H9 (cell line): ENCODE measurements at regions not wholly inside any gene's neighbourhood (a gene's known extent, or its start where the extent isn't known, plus 50 kb on each side); places are given as distances from the start of the nearest gene placed in this dataset.

Source experiments
- DNase-seq: peaks from one replicate; pipeline ENCODE4 v3.0.0-alpha.2; 2017
- H2AFZ ChIP-seq: one replicate; pipeline ENCODE4 v1.6.1; 2013; ENCODE audit warnings: mild to moderate bottlenecking, low read length, control low read depth, moderate library complexity
- H2AK5ac ChIP-seq: 2 replicates; pipeline ENCODE4 v1.6.1; 2013; ENCODE audit warnings: low read length, control low read depth, mixed read lengths; ENCODE audit not compliant: insufficient read length
- H2BK120ac ChIP-seq: one replicate; pipeline ENCODE4 v1.6.1; 2013; ENCODE audit warnings: low read depth, mild to moderate bottlenecking, low read length, control low read depth, inconsistent platforms; ENCODE audit not compliant: poor library complexity, severe bottlenecking
- H2BK12ac ChIP-seq: 2 replicates; pipeline ENCODE4 v1.6.1; 2013; ENCODE audit warnings: low read length, control low read depth, mixed read lengths, low read depth; ENCODE audit not compliant: insufficient read length
- H2BK15ac ChIP-seq: 2 replicates; pipeline ENCODE4 v1.6.1; 2013; ENCODE audit warnings: low read depth, low read length, control low read depth
- H2BK20ac ChIP-seq: one replicate; pipeline ENCODE4 v1.6.1; 2013; ENCODE audit warnings: low read depth, mild to moderate bottlenecking, low read length, control low read depth, inconsistent platforms; ENCODE audit not compliant: poor library complexity, severe bottlenecking
- H2BK5ac ChIP-seq: 2 replicates; pipeline ENCODE4 v1.6.1; 2013; ENCODE audit warnings: low read length, control low read depth, mixed read lengths; ENCODE audit not compliant: insufficient read length
- H3K14ac ChIP-seq: 2 replicates; pipeline ENCODE4 v1.6.1; 2013; ENCODE audit warnings: low read length, control low read depth; ENCODE audit not compliant: insufficient read depth
- H3K18ac ChIP-seq: 2 replicates; pipeline ENCODE4 v1.6.1; 2013; ENCODE audit warnings: low read depth, mild to moderate bottlenecking, mixed read lengths, low read length, control low read depth; ENCODE audit not compliant: insufficient read length
- H3K23ac ChIP-seq: 2 replicates; pipeline ENCODE4 v1.6.1; 2013; ENCODE audit warnings: low read length, control low read depth, mixed read lengths, low read depth; ENCODE audit not compliant: insufficient read length
- H3K23me2 ChIP-seq: 2 replicates; pipeline ENCODE4 v1.6.1; 2013; ENCODE audit warnings: low read depth, mild to moderate bottlenecking, mixed read lengths, low read length, control low read depth; ENCODE audit not compliant: insufficient read length, poor library complexity, severe bottlenecking
- H3K27ac ChIP-seq: 2 replicates; pipeline ENCODE4 v1.5.1; 2013; ENCODE audit warnings: low read length, control low read depth, mixed read lengths, low read depth; ENCODE audit not compliant: insufficient read length
- H3K27me3 ChIP-seq: 2 replicates; pipeline ENCODE4 v1.6.1; 2013; ENCODE audit warnings: low read length, control low read depth, inconsistent platforms; ENCODE audit not compliant: insufficient read depth
- H3K4ac ChIP-seq: 2 replicates; pipeline ENCODE4 v1.6.1; 2013; ENCODE audit warnings: low read depth, mild to moderate bottlenecking, control low read depth, inconsistent platforms, low read length, moderate library complexity
- H3K4me1 ChIP-seq: 2 replicates; pipeline ENCODE4 v1.6.1; 2013; ENCODE audit warnings: low read length, control low read depth, inconsistent platforms; ENCODE audit not compliant: insufficient read depth
- H3K4me2 ChIP-seq: 2 replicates; pipeline ENCODE4 v1.6.1; 2013; ENCODE audit warnings: low read length, control low read depth, mixed read lengths; ENCODE audit not compliant: insufficient read length, insufficient read depth
- H3K56ac ChIP-seq: 2 replicates; pipeline ENCODE4 v1.6.1; 2013; ENCODE audit warnings: low read depth, mild to moderate bottlenecking, mixed read lengths, low read length, control low read depth; ENCODE audit not compliant: insufficient read length
- H3K79me1 ChIP-seq: 2 replicates; pipeline ENCODE4 v1.6.1; 2013; ENCODE audit warnings: low read depth, mild to moderate bottlenecking, moderate library complexity, low read length, control low read depth, inconsistent platforms; ENCODE audit not compliant: insufficient read depth, poor library complexity, severe bottlenecking
- H3K79me2 ChIP-seq: 2 replicates; pipeline ENCODE4 v1.6.1; 2013; ENCODE audit warnings: low read length, control low read depth, inconsistent platforms; ENCODE audit not compliant: insufficient read depth
- H3K9ac ChIP-seq: 2 replicates; pipeline ENCODE4 v1.6.1; 2013; ENCODE audit warnings: low read length, control low read depth, mixed read lengths; ENCODE audit not compliant: insufficient read length; ENCODE audit errors: extremely low read depth
- H3K9me3 ChIP-seq: one replicate; pipeline ENCODE4 v1.6.1; 2013; ENCODE audit warnings: low read depth, low read length, inconsistent platforms; ENCODE audit not compliant: control insufficient read depth
- H3T11ph ChIP-seq: one replicate; pipeline ENCODE4 v1.6.1; 2013; ENCODE audit warnings: mild to moderate bottlenecking, low read length, control low read depth, inconsistent platforms
- H4K20me1 ChIP-seq: one replicate; pipeline ENCODE4 v1.6.1; 2013; ENCODE audit not compliant: control insufficient read depth, insufficient read length, insufficient read depth
- H4K5ac ChIP-seq: 2 replicates; pipeline ENCODE4 v1.6.1; 2013; ENCODE audit warnings: low read depth, mild to moderate bottlenecking, mixed read lengths, low read length, control low read depth; ENCODE audit not compliant: insufficient read length
- H4K8ac ChIP-seq: replicated peaks from 2 replicates; pipeline ENCODE4 v1.6.1; 2013; ENCODE audit warnings: low read length, control low read depth, mixed read lengths, low read depth; ENCODE audit not compliant: insufficient read length
- H4K91ac ChIP-seq: 2 replicates; pipeline ENCODE4 v1.6.1; 2013; ENCODE audit warnings: low read depth, mild to moderate bottlenecking, moderate library complexity, mixed read lengths, low read length, control low read depth; ENCODE audit not compliant: insufficient read length
- H3K27ac Mint-ChIP-seq, 3 experiments: 2 replicates in 2 of 3; 3 replicates in 1 of 3; pipeline ENCODE4 v1.8.0; 2020 to 2021; ENCODE audit warnings: mixed read lengths in 3 of 3, mild to moderate bottlenecking in 1 of 3, moderate library complexity in 1 of 3
- H3K27me3 Mint-ChIP-seq: 2 replicates; pipeline ENCODE4 v1.8.0; 2021; ENCODE audit warnings: low read depth, mild to moderate bottlenecking, moderate library complexity, mixed read lengths
- H3K36me3 Mint-ChIP-seq, 3 experiments: 2 replicates in 2 of 3; 3 replicates in 1 of 3; pipeline ENCODE4 v1.8.0; 2020 to 2021; ENCODE audit warnings: low read depth in 3 of 3, mixed read lengths in 3 of 3; ENCODE audit not compliant: insufficient read depth in 1 of 3
- H3K4me1 Mint-ChIP-seq, 2 experiments: 2 replicates each; pipeline ENCODE4 v1.8.0; 2020; ENCODE audit warnings: mixed read lengths in 2 of 2
- H3K4me3 Mint-ChIP-seq, 2 experiments: 2 replicates in 1 of 2; 3 replicates in 1 of 2; pipeline ENCODE4 v1.8.0; 2020 to 2021; ENCODE audit warnings: mild to moderate bottlenecking in 2 of 2, mixed read lengths in 2 of 2, moderate library complexity in 1 of 2
- H3K9me3 Mint-ChIP-seq, 2 experiments: 2 replicates in 1 of 2; 3 replicates in 1 of 2; pipeline ENCODE4 v1.8.0; 2020; ENCODE audit warnings: mild to moderate bottlenecking in 2 of 2, mixed read lengths in 2 of 2, moderate library complexity in 1 of 2
- CTCF ChIP-seq: fragments of 200-600 bp; sonication (generic); conservative IDR thresholded peaks from 3 replicates; pipeline ENCODE4 v1.8.0; 2021; ENCODE audit warnings: antibody characterized with exemption, mild to moderate bottlenecking
- WGBS: extraction: QIAGEN DNeasy Blood & Tissue Kit; methylation state at CpG from one replicate; pipeline ENCODE4 v1.1.7; 2013; ENCODE audit warnings: missing lambda C conversion rate, low lambda C conversion rate, mixed read lengths; ENCODE audit not compliant: insufficient read length; ENCODE audit errors: extremely low coverage; 5-methylcytosine and 5-hydroxymethylcytosine counted together

DNA sequence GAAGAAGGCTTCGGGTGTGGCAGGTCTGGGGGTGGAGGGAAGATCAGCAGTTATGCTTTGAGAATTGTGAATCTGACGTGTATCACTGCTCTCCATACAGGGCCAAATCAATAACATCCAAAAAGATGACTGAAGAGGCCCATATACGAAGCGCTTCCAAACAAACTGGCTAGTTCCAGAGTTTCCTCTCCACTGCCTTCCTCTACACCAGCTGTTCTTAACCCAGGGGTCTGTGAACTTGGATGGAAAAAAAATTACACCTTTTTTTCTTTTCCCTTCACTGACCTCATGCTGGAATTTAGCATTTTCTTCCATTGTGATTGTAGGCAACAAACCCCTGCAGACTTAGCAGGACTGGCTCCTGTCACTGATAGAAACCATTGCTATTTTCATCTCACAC is 77.1 kb upstream of the NBL1 start:
- no peak overlapping the region for H2AFZ ChIP-seq
- H3K4me2 ChIP-seq = no peak overlapping the region
- no peak overlapping the region for H3K56ac ChIP-seq
- no peak overlapping the region for H2AK5ac ChIP-seq
- no peak overlapping the region for H2BK12ac ChIP-seq
- H2BK5ac ChIP-seq = no peak overlapping the region
- no peak overlapping the region for H3K9ac ChIP-seq
- no peak for DNase-seq
- Mint-ChIP-seq H3K9me3 (peaks cover 2 to 10% of the 10 kb centered on the region in 2 experiments; a peak in 4 of 5 replicates), H3K36me3 (peaks cover 0 to 4% (median 2%) of the 10 kb centered on the region in 3 experiments; a peak in 1 of 7 replicates), H3K27me3 (peaks cover 6% of the 10 kb centered on the region; the same call in 1 of the 2 replicates), H3K4me1 (no peaks in the 10 kb centered on the region), H3K27ac (no peak overlapping the region), H3K4me3 (no peak overlapping the region)
- H2BK120ac ChIP-seq = no peak overlapping the region
- H3K27ac ChIP-seq = no peak overlapping the region
- no peak overlapping the region for H4K5ac ChIP-seq
- no peak for TF ChIP-seq CTCF
- H4K91ac ChIP-seq = no peak overlapping the region
- no peak overlapping the region for H3K23ac ChIP-seq
- no peak overlapping the region for H2BK20ac ChIP-seq
- H3K4me1 ChIP-seq = no peaks in the 10 kb centered on the region
- H3K27me3 ChIP-seq = no peaks in the 10 kb centered on the region
- no peaks in the 10 kb centered on the region for H3K79me1 ChIP-seq
- H4K8ac ChIP-seq = no peak overlapping the region
- H3K4ac ChIP-seq = no peak overlapping the region
- H3T11ph ChIP-seq = no peak overlapping the region
- H3K9me3 ChIP-seq = no peaks in the 10 kb centered on the region
- no CpG with 5 or more reads among the region's 4 CpGs for WGBS
- no peak overlapping the region for H2BK15ac ChIP-seq
- no peak overlapping the region for H3K18ac ChIP-seq
- no peaks in the 10 kb centered on the region for H3K79me2 ChIP-seq
- H3K14ac ChIP-seq = no peak overlapping the region
- no peaks in the 10 kb centered on the region for H4K20me1 ChIP-seq
- no peaks in the 10 kb centered on the region for H3K23me2 ChIP-seq
